GM12891 (cell line): ENCODE measurements at regions not wholly inside any gene's neighbourhood (a gene's known extent, or its start where the extent isn't known, plus 50 kb on each side); places are given as distances from the start of the nearest gene placed in this dataset.

ENCODE experiments used
- PAX5 ChIP-seq: IDR thresholded peaks from 2 replicates; pipeline ENCODE4 v1.6.1; 2011; ENCODE audit warnings: low read length, moderate library complexity, mild to moderate bottlenecking; ENCODE audit not compliant: insufficient read depth, severe bottlenecking
- POLR2A ChIP-seq: IDR thresholded peaks from 2 replicates; pipeline ENCODE4 v1.6.1; 2011; ENCODE audit warnings: low read depth, low read length, control low read depth
- POLR2AphosphoS5 ChIP-seq: IDR thresholded peaks from 2 replicates; pipeline ENCODE4 v1.6.1; 2011; ENCODE audit warnings: low read depth, low read length, control low read depth
- POU2F2 ChIP-seq: IDR thresholded peaks from 2 replicates; pipeline ENCODE4 v1.6.1; 2011; ENCODE audit warnings: low read depth, mild to moderate bottlenecking, control low read depth, low read length, moderate library complexity
- SPI1 ChIP-seq: IDR thresholded peaks from 2 replicates; pipeline ENCODE4 v1.6.1; 2011; ENCODE audit warnings: low read depth, low read length, control low read depth
- TAF1 ChIP-seq: IDR thresholded peaks from 2 replicates; pipeline ENCODE4 v1.6.1; 2011; ENCODE audit warnings: low read depth, low read length, control low read depth

DNA sequence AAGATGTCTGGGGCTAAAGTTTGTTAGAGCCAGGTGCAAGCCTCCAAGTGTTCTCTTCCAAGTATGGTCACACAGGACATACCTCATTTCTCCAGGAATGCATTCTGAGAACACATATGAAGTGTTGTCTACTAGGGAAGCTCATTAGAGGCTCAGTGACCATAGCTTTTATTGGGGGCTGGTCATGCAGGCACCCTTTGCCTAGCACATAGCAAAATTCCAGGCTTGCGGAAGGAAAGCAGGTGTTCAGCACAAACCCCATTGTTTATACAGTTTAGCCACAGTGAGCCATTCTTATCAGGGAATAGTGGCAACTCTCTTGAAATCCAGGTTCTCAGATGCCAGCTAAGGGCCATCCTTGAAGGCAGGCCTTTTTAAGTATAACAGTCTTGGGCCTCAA lies 112.1 kb upstream of the XIST start:
- TF ChIP-seq POLR2AphosphoS5, result no peak
- no peak for TF ChIP-seq POLR2A
- no peak for TF ChIP-seq TAF1
- TF ChIP-seq SPI1, result no peak
- TF ChIP-seq PAX5, result no peak
- no peak for TF ChIP-seq POU2F2
